B cell (primary cell): ENCODE measurements at regions not wholly inside any gene's neighbourhood (a gene's known extent, or its start where the extent isn't known, plus 50 kb on each side); places are given as distances from the start of the nearest gene placed in this dataset.

Experiments used
- ATAC-seq: fragments of 200-7000 bp; cut with Tn5 transposase; one replicate; pipeline ENCODE4 v1.10.0; 2021; ENCODE audit warnings: low read depth, mild to moderate bottlenecking, moderate number of reproducible peaks, moderate library complexity
- CTCF ChIA-PET: fragments of 350-600 bp; sonication (Branson Sonifier 250); formaldehyde crosslinking; loops from one replicate; lab custom pipeline; 2021; ENCODE audit warnings: antibody characterized with exemption, inconsistent platforms; lab: Charles Lee
- POLR2A ChIA-PET: fragments of 350-600 bp; sonication (Branson Sonifier 250); formaldehyde crosslinking; loops from one replicate; lab custom pipeline; 2021; ENCODE audit warnings: antibody characterized with exemption; lab: Charles Lee
- DNase-seq: peaks from one replicate; pipeline ENCODE4 v3.0.0; 2013
- H2AFZ ChIP-seq: 2 replicates; pipeline ENCODE4 v1.6.1; 2012; ENCODE audit warnings: mild to moderate bottlenecking, low read depth, low read length; ENCODE audit not compliant: insufficient read depth, poor library complexity, severe bottlenecking
- H3K27ac ChIP-seq, 2 donors: 1 replicate in 1 of 2; 2 replicates in 1 of 2; pipeline ENCODE4 v1.5.1; 2012 to 2013; ENCODE audit warnings: low read length in 2 of 2, mild to moderate bottlenecking in 2 of 2, moderate library complexity in 1 of 2
- H3K27me3 ChIP-seq, 4 experiments: fragments of 200-600 bp in 1 of 4; sonication (generic) in 1 of 4; replicated peaks in 1 of 4; 1 replicate in 2 of 4; 2 replicates in 2 of 4; pipeline versions ENCODE4 v1.6.1 to v1.7.0; 2013 to 2016; ENCODE audit warnings: low read length in 3 of 4, mild to moderate bottlenecking in 2 of 4, mixed read lengths in 1 of 4, moderate library complexity in 1 of 4; ENCODE audit not compliant: insufficient read depth in 4 of 4, control insufficient read depth in 3 of 4; ENCODE audit errors: control extremely low read depth in 1 of 4
- H3K36me3 ChIP-seq, 2 experiments: replicated peaks in 1 of 2; 1 replicate in 1 of 2; 2 replicates in 1 of 2; pipeline versions ENCODE4 v1.6.1 to v1.7.1; 2013; ENCODE audit warnings: low read length in 1 of 2; ENCODE audit not compliant: insufficient read depth in 2 of 2, control insufficient read depth in 1 of 2; ENCODE audit errors: control extremely low read depth in 1 of 2, extremely low read depth in 1 of 2
- H3K4me1 ChIP-seq, 2 donors: fragments of 200-600 bp in 1 of 2; sonication (generic) in 1 of 2; 1 replicate in 1 of 2; 2 replicates in 1 of 2; pipeline versions ENCODE4 v1.5.1 to v1.6.1; 2013 to 2017; ENCODE audit warnings: low read length in 2 of 2; ENCODE audit not compliant: control insufficient read depth in 2 of 2, insufficient read depth in 2 of 2
- H3K4me2 ChIP-seq: replicated peaks from 2 replicates; pipeline ENCODE3; 2012; ENCODE audit warnings: mild to moderate bottlenecking, low read depth, low read length; ENCODE audit not compliant: poor library complexity, severe bottlenecking
- H3K4me3 ChIP-seq, 5 experiments: fragments of 200-600 bp in 1 of 5; sonication (generic) in 1 of 5; 1 replicate in 3 of 5; 2 replicates in 2 of 5; pipeline versions ENCODE4 v1.5.1 to v1.7.0; 2011 to 2016; ENCODE audit warnings: low read length in 4 of 5, mild to moderate bottlenecking in 4 of 5, low read depth in 2 of 5, control low read depth in 1 of 5, moderate library complexity in 1 of 5; ENCODE audit not compliant: insufficient read depth in 1 of 5; ENCODE audit errors: control extremely low read depth in 1 of 5, extremely low read depth in 1 of 5
- H3K79me2 ChIP-seq: fragments of 200-600 bp; sonication (generic); one replicate; pipeline ENCODE4 v1.6.0; 2016; ENCODE audit warnings: low read length; ENCODE audit not compliant: control insufficient read depth, insufficient read depth
- H3K9ac ChIP-seq: fragments of 200-600 bp; sonication (generic); 2 replicates; pipeline ENCODE4 v1.6.1; 2017; ENCODE audit warnings: mild to moderate bottlenecking, low read length, moderate library complexity
- H3K9me3 ChIP-seq, 3 donors: one replicate each; pipeline versions ENCODE4 v1.6.1 to v1.7.1; 2013; ENCODE audit warnings: low read length in 2 of 3; ENCODE audit not compliant: control insufficient read depth in 2 of 3, insufficient read depth in 1 of 3; ENCODE audit errors: control extremely low read depth in 1 of 3
- H4K20me1 ChIP-seq: 2 replicates; pipeline ENCODE4 v1.6.0; 2012; ENCODE audit warnings: mild to moderate bottlenecking, low read length; ENCODE audit not compliant: insufficient read depth, control insufficient read depth, poor library complexity, severe bottlenecking
- H3K27ac Mint-ChIP-seq: one replicate; pipeline ENCODE4 v1.8.0; 2021; ENCODE audit warnings: mixed read lengths
- H3K27me3 Mint-ChIP-seq: one replicate; pipeline ENCODE4 v1.8.0; 2021; ENCODE audit warnings: mixed read lengths
- H3K4me1 Mint-ChIP-seq: one replicate; pipeline ENCODE4 v1.8.0; 2021; ENCODE audit warnings: mixed read lengths
- H3K4me3 Mint-ChIP-seq: one replicate; pipeline ENCODE4 v1.8.0; 2021; ENCODE audit warnings: mixed read lengths
- H3K9me3 Mint-ChIP-seq: one replicate; pipeline ENCODE4 v1.8.0; 2022; ENCODE audit warnings: mixed read lengths; ENCODE audit not compliant: insufficient read depth
- CTCF ChIP-seq: fragments of 200-600 bp; IDR thresholded peaks from one replicate; pipeline ENCODE4 v1.8.0; 2022; ENCODE audit warnings: antibody characterized with exemption, mild to moderate bottlenecking
- EZH2 ChIP-seq: IDR thresholded peaks from 2 replicates; pipeline ENCODE4 v1.6.1; 2012; ENCODE audit warnings: borderline replicate concordance, low read depth, mild to moderate bottlenecking, moderate library complexity, low read length; ENCODE audit not compliant: insufficient read depth, poor library complexity, severe bottlenecking
- WGBS: methylation state at CpG from one replicate; pipeline ENCODE4 v1.1.5; 2013; ENCODE audit warnings: missing lambda C conversion rate; ENCODE audit not compliant: insufficient coverage; 5-methylcytosine and 5-hydroxymethylcytosine counted together
- intact Hi-C: fragments of 100-400 bp; cut with micrococcal nuclease; formaldehyde crosslinking; loops from one replicate; pipeline ENCODE4 v1.10.0; 2022

- ATAC-seq (no peak), DNase-seq (no peak)
- H3K9me3 ChIP-seq = no peaks in the 10 kb centered on the region
- intact Hi-C loops = no loop called here
- no peak overlapping the region for H3K27ac ChIP-seq
- H3K27me3 ChIP-seq = no peaks in the 10 kb centered on the region
- Mint-ChIP-seq H3K27ac (no peak overlapping the region), H3K9me3 (peaks cover 1% of the 10 kb centered on the region), H3K4me3 (no peak overlapping the region), H3K4me1 (peaks cover 8% of the 10 kb centered on the region), H3K27me3 (peaks cover under 1% of the 10 kb centered on the region)
- no peaks in the 10 kb centered on the region for H3K79me2 ChIP-seq
- no peak overlapping the region for H3K4me3 ChIP-seq
- no peak overlapping the region for H2AFZ ChIP-seq
- H3K9ac ChIP-seq = no peak overlapping the region
- 88% methylated on average over 1 of the region's 7 CpGs for whole genome bisulfite sequencing
- no peaks in the 10 kb centered on the region for H3K36me3 ChIP-seq
- no peak overlapping the region for H3K4me2 ChIP-seq
- H4K20me1 ChIP-seq = no peaks in the 10 kb centered on the region
- TF ChIP-seq EZH2 (no peak), CTCF (no peak)
- H3K4me1 ChIP-seq = no peaks in the 10 kb centered on the region
- ChIA-PET CTCF (no interaction called here), POLR2A (no interaction called here)
Measured at GRCh38 chr2:219844401-219845091, 217.1 kb downstream of the SLC4A3 start.

GRCh38 chr2:219848882-219849281, 221.5 kb downstream of the SLC4A3 start:
- no CpG with 5 or more reads among the region's 3 CpGs for WGBS
- Mint-ChIP-seq H3K4me3 (no peak overlapping the region), H3K27ac (no peak overlapping the region), H3K4me1 (peaks cover 8% of the 10 kb centered on the region), H3K9me3 (peaks cover 1% of the 10 kb centered on the region), H3K27me3 (peaks cover 18% of the 10 kb centered on the region)
- Histone ChIP-seq H3K4me3 (no peak overlapping the region), H3K27ac (no peak overlapping the region), H3K79me2 (no peaks in the 10 kb centered on the region), H2AFZ (no peak overlapping the region), H3K4me1 (no peaks in the 10 kb centered on the region), H3K27me3 (peaks cover 0 to 3% (median 0%) of the 10 kb centered on the region in 4 experiments), H4K20me1 (no peaks in the 10 kb centered on the region), H3K9ac (no peak overlapping the region), H3K36me3 (no peaks in the 10 kb centered on the region), H3K4me2 (no peak overlapping the region), H3K9me3 (no peaks in the 10 kb centered on the region)
- intact Hi-C loops = no loop called here
- no peak for DNase-seq
- ChIA-PET POLR2A (no interaction called here), CTCF (no interaction called here)
- no peak for TF ChIP-seq CTCF
- no peak for TF ChIP-seq EZH2
- no peak for ATAC-seq
